Nephron (organoid): ENCODE measurements at regions not wholly inside any gene's neighbourhood (a gene's known extent, or its start where the extent isn't known, plus 50 kb on each side); places are given as distances from the start of the nearest gene placed in this dataset.

Experiments
- H3K27ac Mint-ChIP-seq, 3 experiments: 2 replicates each; pipeline ENCODE4 v1.8.0; 2020; ENCODE audit warnings: mixed read lengths in 3 of 3, mild to moderate bottlenecking in 2 of 3, moderate library complexity in 1 of 3
- H3K27me3 Mint-ChIP-seq: 2 replicates; pipeline ENCODE4 v1.8.0; 2021; ENCODE audit warnings: low read depth, mild to moderate bottlenecking, moderate library complexity, mixed read lengths
- H3K36me3 Mint-ChIP-seq: 2 replicates; pipeline ENCODE4 v1.8.0; 2020; ENCODE audit warnings: low read depth, mixed read lengths
- H3K4me1 Mint-ChIP-seq: 2 replicates; pipeline ENCODE4 v1.8.0; 2020; ENCODE audit warnings: mixed read lengths
- H3K4me3 Mint-ChIP-seq, 3 experiments: 2 replicates each; pipeline ENCODE4 v1.8.0; 2020; ENCODE audit warnings: mild to moderate bottlenecking in 3 of 3, mixed read lengths in 3 of 3, moderate library complexity in 2 of 3
- H3K9me3 Mint-ChIP-seq: 2 replicates; pipeline ENCODE4 v1.8.0; 2020; ENCODE audit warnings: mixed read lengths
- CTCF ChIP-seq, 3 experiments: fragments of 200-600 bp; sonication (generic); IDR thresholded peaks; one replicate each; pipeline ENCODE4 v1.5.0; 2021; ENCODE audit warnings: antibody characterized with exemption in 3 of 3; ENCODE audit not compliant: unreplicated experiment in 3 of 3

- no peak overlapping the region for H3K4me3 Mint-ChIP-seq
- H3K9me3 Mint-ChIP-seq: no peaks in the 10 kb centered on the region
- H3K27me3 Mint-ChIP-seq: no peaks in the 10 kb centered on the region
- H3K27ac Mint-ChIP-seq: peak overlapping the region; percentile 59 to 78 (median 65)
- H3K4me1 Mint-ChIP-seq: peaks cover 4% of the 10 kb centered on the region
- TF ChIP-seq CTCF (IDR thresholded peaks at IDR 0.05; ENCODE audit: unreplicated experiment in 3 of 3): no peak
- no peaks in the 10 kb centered on the region for H3K36me3 Mint-ChIP-seq
Measured at GRCh38 chr18:38067821-38068220, 502.2 kb upstream of the CELF4 start.

- Mint-ChIP-seq H3K4me3 (no peak overlapping the region), H3K36me3 (no peaks in the 10 kb centered on the region), H3K27ac (peak overlapping the region; percentile 59 to 78 (median 65)), H3K27me3 (no peaks in the 10 kb centered on the region), H3K4me1 (peaks cover 4% of the 10 kb centered on the region), H3K9me3 (no peaks in the 10 kb centered on the region)
- TF ChIP-seq CTCF (IDR thresholded peaks at IDR 0.05; ENCODE audit: unreplicated experiment in 3 of 3): no peak
Measured at GRCh38 chr18:38067086-38067485, 501.5 kb upstream of the CELF4 start.

GRCh38 chr18:38052879-38053590 is 487.4 kb upstream of the CELF4 start:
- H3K4me1 Mint-ChIP-seq: no peaks in the 10 kb centered on the region
- H3K27me3 Mint-ChIP-seq: peaks cover 4% of the 10 kb centered on the region
- H3K27ac Mint-ChIP-seq: no peak overlapping the region
- no peak for TF ChIP-seq CTCF (IDR thresholded peaks at IDR 0.05; ENCODE audit: unreplicated experiment in 3 of 3)
- no peaks in the 10 kb centered on the region for H3K36me3 Mint-ChIP-seq
- H3K9me3 Mint-ChIP-seq: peaks cover 2% of the 10 kb centered on the region
- H3K4me3 Mint-ChIP-seq: no peak overlapping the region

GRCh38 chr18:38047820-38048219 is 482.2 kb upstream of the CELF4 start:
- Mint-ChIP-seq H3K9me3 (peaks cover 2% of the 10 kb centered on the region), H3K27ac (no peak overlapping the region), H3K27me3 (peaks cover 3% of the 10 kb centered on the region), H3K4me3 (no peak overlapping the region), H3K36me3 (no peaks in the 10 kb centered on the region), H3K4me1 (peaks cover 7% of the 10 kb centered on the region)
- peak in 1 of 3 experiments; percentile 9 for TF ChIP-seq CTCF (IDR thresholded peaks at IDR 0.05; ENCODE audit: unreplicated experiment in 3 of 3)

GRCh38 chr18:38046651-38047050 is 481.1 kb upstream of the CELF4 start:
- H3K27ac Mint-ChIP-seq: no peak overlapping the region
- no peaks in the 10 kb centered on the region for H3K36me3 Mint-ChIP-seq
- no peaks in the 10 kb centered on the region for H3K27me3 Mint-ChIP-seq
- peaks cover 2% of the 10 kb centered on the region for H3K9me3 Mint-ChIP-seq
- TF ChIP-seq CTCF (IDR thresholded peaks at IDR 0.05; ENCODE audit: unreplicated experiment in 3 of 3): no peak
- peaks cover 17% of the 10 kb centered on the region for H3K4me1 Mint-ChIP-seq
- H3K4me3 Mint-ChIP-seq: no peak overlapping the region

GRCh38 chr18:38045845-38046244 is 480.2 kb upstream of the CELF4 start:
- Mint-ChIP-seq H3K4me1 (peaks cover 21% of the 10 kb centered on the region), H3K27ac (no peak overlapping the region), H3K9me3 (peaks cover under 1% of the 10 kb centered on the region), H3K36me3 (no peaks in the 10 kb centered on the region), H3K27me3 (no peaks in the 10 kb centered on the region), H3K4me3 (no peak overlapping the region)
- TF ChIP-seq CTCF (IDR thresholded peaks at IDR 0.05; ENCODE audit: unreplicated experiment in 3 of 3): no peak
